Activated CD8-positive, alpha-beta T cell treated with anti-CD3 and anti-CD28 coated beads, Interleukin-2, amount 10 ng/mL, durations not matched to agents 7 days and 5 days (primary cell): ENCODE measurements at regions not wholly inside any gene's neighbourhood (a gene's known extent, or its start where the extent isn't known, plus 50 kb on each side); places are given as distances from the start of the nearest gene placed in this dataset.
"Not testable (repeated sequence)": the region's sequence is repeated elsewhere in the genome, so short reads cannot be mapped to it uniquely, and the experiment has no call there.

ENCODE experiments used
- ATAC-seq: fragments of 150-1000 bp; cut with Tn5 transposase; one replicate; pipeline ENCODE4 v1.10.0; 2021; ENCODE audit warnings: moderate library complexity
- CTCF ChIA-PET: fragments of 350-600 bp; sonication (Branson Sonifier 250); formaldehyde crosslinking; loops from one replicate; lab custom pipeline; 2021; ENCODE audit warnings: antibody characterized with exemption; lab: Charles Lee
- POLR2A ChIA-PET: fragments of 350-600 bp; sonication (Branson Sonifier 250); formaldehyde crosslinking; loops from one replicate; lab custom pipeline; 2021; ENCODE audit warnings: antibody characterized with exemption; lab: Charles Lee
- DNase-seq: peaks from one replicate; pipeline ENCODE4 v3.0.0-alpha.2; 2020
- H3K27ac Mint-ChIP-seq: one replicate; pipeline ENCODE4 v1.8.0; 2021; ENCODE audit warnings: mild to moderate bottlenecking, mixed read lengths
- H3K27me3 Mint-ChIP-seq: one replicate; pipeline ENCODE4 v1.8.0; 2021; ENCODE audit warnings: low read depth, mixed read lengths
- H3K36me3 Mint-ChIP-seq: one replicate; pipeline ENCODE4 v1.8.0; 2021; ENCODE audit warnings: low read depth, mixed read lengths
- H3K4me1 Mint-ChIP-seq: one replicate; pipeline ENCODE4 v1.8.0; 2021; ENCODE audit warnings: low read depth, mixed read lengths
- H3K4me3 Mint-ChIP-seq: one replicate; pipeline ENCODE4 v1.8.0; 2021; ENCODE audit warnings: mild to moderate bottlenecking, mixed read lengths
- H3K9me3 Mint-ChIP-seq: one replicate; pipeline ENCODE4 v1.8.0; 2022; ENCODE audit warnings: mixed read lengths; ENCODE audit not compliant: insufficient read depth

GRCh38 chr5:90226433-90227099, 183.0 kb downstream of the CETN3 start:
- ATAC-seq = no peak
- no peaks in the 10 kb centered on the region for H3K9me3 Mint-ChIP-seq
- no peak overlapping the region for H3K27ac Mint-ChIP-seq
- CTCF ChIA-PET = no interaction called here
- H3K4me1 Mint-ChIP-seq = no peaks in the 10 kb centered on the region
- no peaks in the 10 kb centered on the region for H3K27me3 Mint-ChIP-seq
- H3K4me3 Mint-ChIP-seq = no peak overlapping the region
- H3K36me3 Mint-ChIP-seq = no peaks in the 10 kb centered on the region
- POLR2A ChIA-PET = no interaction called here
- DNase-seq = no peak

GRCh38 chr5:90224342-90224741, 185.2 kb downstream of the CETN3 start:
- Mint-ChIP-seq H3K4me3 (no peak overlapping the region), H3K36me3 (no peaks in the 10 kb centered on the region), H3K27ac (no peak overlapping the region), H3K4me1 (no peaks in the 10 kb centered on the region), H3K27me3 (no peaks in the 10 kb centered on the region), H3K9me3 (no peaks in the 10 kb centered on the region)
- no peak for DNase-seq
- ATAC-seq = no peak
- POLR2A ChIA-PET = no interaction called here
- CTCF ChIA-PET = no interaction called here

- CTCF ChIA-PET = no interaction called here
- no peak for ATAC-seq
These were observed 185.8 kb downstream of the CETN3 start for GRCh38 chr5:90223756-90224155.

GRCh38 chr5:90221951-90222350, 187.6 kb downstream of the CETN3 start:
- Mint-ChIP-seq H3K36me3 (no peaks in the 10 kb centered on the region), H3K27ac (no peak overlapping the region), H3K27me3 (no peaks in the 10 kb centered on the region), H3K9me3 (no peaks in the 10 kb centered on the region), H3K4me3 (no peak overlapping the region), H3K4me1 (no peaks in the 10 kb centered on the region)
- DNase-seq = no peak
- ATAC-seq = no peak
- POLR2A ChIA-PET = no interaction called here
- CTCF ChIA-PET = no interaction called here

More at GRCh38 chr5:90223756-90224155, 185.8 kb downstream of the CETN3 start:
- no peaks in the 10 kb centered on the region for H3K27me3 Mint-ChIP-seq
- no peaks in the 10 kb centered on the region for H3K36me3 Mint-ChIP-seq
- H3K4me1 Mint-ChIP-seq = no peaks in the 10 kb centered on the region
- no peak for DNase-seq
- H3K9me3 Mint-ChIP-seq = no peaks in the 10 kb centered on the region
- H3K4me3 Mint-ChIP-seq = no peak overlapping the region
- POLR2A ChIA-PET = no interaction called here
- no peak overlapping the region for H3K27ac Mint-ChIP-seq

GRCh38 chr5:90220554-90220953, 189.0 kb downstream of the CETN3 start:
- POLR2A ChIA-PET = no interaction called here
- Mint-ChIP-seq H3K9me3 (no peaks in the 10 kb centered on the region), H3K36me3 (no peaks in the 10 kb centered on the region), H3K4me3 (no peak overlapping the region), H3K4me1 (no peaks in the 10 kb centered on the region), H3K27me3 (no peaks in the 10 kb centered on the region), H3K27ac (no peak overlapping the region)
- CTCF ChIA-PET = no interaction called here
- DNase-seq = no peak
- ATAC-seq = no peak

- Mint-ChIP-seq H3K4me1 (no peaks in the 10 kb centered on the region), H3K27ac (no peak overlapping the region), H3K4me3 (no peak overlapping the region), H3K27me3 (no peaks in the 10 kb centered on the region), H3K36me3 (no peaks in the 10 kb centered on the region), H3K9me3 (no peaks in the 10 kb centered on the region)
- no peak for ATAC-seq
- ChIA-PET POLR2A (no interaction called here), CTCF (no interaction called here)
- no peak for DNase-seq
These were observed 194.6 kb downstream of the CETN3 start for GRCh38 chr5:90214991-90215390.

GRCh38 chr5:90208323-90208722, 201.2 kb downstream of the CETN3 start:
- H3K36me3 Mint-ChIP-seq, H3K27me3 Mint-ChIP-seq, ATAC-seq, H3K4me1 Mint-ChIP-seq, DNase-seq, CTCF ChIA-PET, H3K4me3 Mint-ChIP-seq, POLR2A ChIA-PET, H3K27ac Mint-ChIP-seq, H3K9me3 Mint-ChIP-seq: not testable (repeated sequence)

GRCh38 chr5:90201923-90202322, 207.6 kb downstream of the CETN3 start:
- POLR2A ChIA-PET = no interaction called here
- Mint-ChIP-seq H3K27ac (no peak overlapping the region), H3K4me1 (no peaks in the 10 kb centered on the region), H3K9me3 (no peaks in the 10 kb centered on the region), H3K27me3 (no peaks in the 10 kb centered on the region), H3K36me3 (no peaks in the 10 kb centered on the region), H3K4me3 (no peak overlapping the region)
- DNase-seq = no peak
- no peak for ATAC-seq
- CTCF ChIA-PET = no interaction called here

- H3K27me3 Mint-ChIP-seq = no peaks in the 10 kb centered on the region
- ChIA-PET POLR2A (no interaction called here), CTCF (no interaction called here)
- H3K9me3 Mint-ChIP-seq = no peaks in the 10 kb centered on the region
- no peak overlapping the region for H3K4me3 Mint-ChIP-seq
- H3K4me1 Mint-ChIP-seq = no peaks in the 10 kb centered on the region
- H3K27ac Mint-ChIP-seq = no peak overlapping the region
- no peak for DNase-seq
- no peaks in the 10 kb centered on the region for H3K36me3 Mint-ChIP-seq
- ATAC-seq = no peak
These were observed 216.3 kb downstream of the CETN3 start for GRCh38 chr5:90193185-90193822.

- H3K4me3 Mint-ChIP-seq = no peak overlapping the region
- no peaks in the 10 kb centered on the region for H3K9me3 Mint-ChIP-seq
- ChIA-PET POLR2A (no interaction called here), CTCF (no interaction called here)
- H3K27ac Mint-ChIP-seq = no peak overlapping the region
- ATAC-seq (no peak), DNase-seq (no peak)
- H3K27me3 Mint-ChIP-seq = no peaks in the 10 kb centered on the region
- H3K36me3 Mint-ChIP-seq = no peaks in the 10 kb centered on the region
- H3K4me1 Mint-ChIP-seq = no peaks in the 10 kb centered on the region
These were observed 218.1 kb downstream of the CETN3 start for GRCh38 chr5:90191352-90192045.

GRCh38 chr5:90185897-90186468, 223.6 kb downstream of the CETN3 start:
- DNase-seq (no peak), ATAC-seq (no peak)
- no peaks in the 10 kb centered on the region for H3K9me3 Mint-ChIP-seq
- H3K36me3 Mint-ChIP-seq = no peaks in the 10 kb centered on the region
- CTCF ChIA-PET = no interaction called here
- POLR2A ChIA-PET = no interaction called here
- H3K27me3 Mint-ChIP-seq = no peaks in the 10 kb centered on the region
- H3K4me3 Mint-ChIP-seq = no peak overlapping the region
- H3K27ac Mint-ChIP-seq = no peak overlapping the region
- no peaks in the 10 kb centered on the region for H3K4me1 Mint-ChIP-seq

GRCh38 chr5:90184764-90185163, 224.8 kb downstream of the CETN3 start:
- ChIA-PET POLR2A (no interaction called here), CTCF (no interaction called here)
- H3K4me3 Mint-ChIP-seq = no peak overlapping the region
- DNase-seq (no peak), ATAC-seq (no peak)
- no peaks in the 10 kb centered on the region for H3K36me3 Mint-ChIP-seq
- no peaks in the 10 kb centered on the region for H3K4me1 Mint-ChIP-seq
- no peaks in the 10 kb centered on the region for H3K9me3 Mint-ChIP-seq
- no peaks in the 10 kb centered on the region for H3K27me3 Mint-ChIP-seq
- H3K27ac Mint-ChIP-seq = no peak overlapping the region
